ENCODE measurements at regions not wholly inside any gene's neighbourhood (a gene's known extent, or its start where the extent isn't known, plus 50 kb on each side); places are given as distances from the start of the nearest gene placed in this dataset.

- H3K9me3 ChIP-seq: no peaks in the 10 kb centered on the region
- TF ChIP-seq CTCF (IDR thresholded peaks at IDR 0.05): no peak
- TF ChIP-seq EP300 (IDR thresholded peaks at IDR 0.05): no peak
- no peak for TF ChIP-seq POLR2A (IDR thresholded peaks at IDR 0.05)
- DNase-seq (ENCODE audit: low spot score in 2 of 2): no peak
- 47 to 56% methylated on average over 6 of the region's 6 CpGs for WGBS, 2 donors
- H3K36me3 ChIP-seq: no peaks in the 10 kb centered on the region
- peak overlapping the region in 1 of 4 donors; percentile 47 for H3K27ac ChIP-seq
- H3K27me3 ChIP-seq: no peaks in the 10 kb centered on the region
- H3K4me1 ChIP-seq: no peaks in the 10 kb centered on the region
- no peak overlapping the region for H3K4me3 ChIP-seq
Measured at GRCh38 chrX:121132675-121133074, 85.3 kb downstream of the GLUD2 start.

GRCh38 chrX:121135488-121136207, 88.2 kb downstream of the GLUD2 start:
- DNase-seq (ENCODE audit: low spot score in 2 of 2): no peak
- Histone ChIP-seq H3K27me3 (no peaks in the 10 kb centered on the region), H3K9me3 (no peaks in the 10 kb centered on the region), H3K4me1 (no peaks in the 10 kb centered on the region), H3K36me3 (no peaks in the 10 kb centered on the region), H3K27ac (no peak overlapping the region), H3K4me3 (no peak overlapping the region)
- no peak for TF ChIP-seq EP300 (IDR thresholded peaks at IDR 0.05)
- TF ChIP-seq POLR2A (IDR thresholded peaks at IDR 0.05): no peak
- TF ChIP-seq CTCF (IDR thresholded peaks at IDR 0.05): no peak
- WGBS, 2 donors: 60 to 71% methylated on average over 7 to 8 of the region's 8 CpGs

GRCh38 chrX:121146059-121146628, 98.7 kb downstream of the GLUD2 start:
- Histone ChIP-seq H3K36me3 (no peaks in the 10 kb centered on the region), H3K27ac (no peak overlapping the region), H3K4me3 (no peak overlapping the region), H3K27me3 (no peaks in the 10 kb centered on the region), H3K4me1 (no peaks in the 10 kb centered on the region), H3K9me3 (no peaks in the 10 kb centered on the region)
- no peak for TF ChIP-seq POLR2A (IDR thresholded peaks at IDR 0.05)
- no peak for DNase-seq (ENCODE audit: low spot score in 2 of 2)

- DNase-seq (ENCODE audit: low spot score in 2 of 2): no peak
- Histone ChIP-seq H3K4me1 (no peaks in the 10 kb centered on the region), H3K4me3 (no peak overlapping the region), H3K36me3 (no peaks in the 10 kb centered on the region), H3K27ac (no peak overlapping the region), H3K27me3 (no peaks in the 10 kb centered on the region), H3K9me3 (no peaks in the 10 kb centered on the region)
- TF ChIP-seq CTCF (IDR thresholded peaks at IDR 0.05) (no peak), POLR2A (IDR thresholded peaks at IDR 0.05) (no peak), EP300 (IDR thresholded peaks at IDR 0.05) (no peak)
- 46 to 47% methylated on average over 1 of the region's 1 CpG for WGBS, 2 donors
Measured at GRCh38 chrX:121150217-121150616, 102.8 kb downstream of the GLUD2 start.

- no peak overlapping the region for H3K4me3 ChIP-seq
- no peaks in the 10 kb centered on the region for H3K36me3 ChIP-seq
- TF ChIP-seq EP300 (IDR thresholded peaks at IDR 0.05): no peak
- TF ChIP-seq POLR2A (IDR thresholded peaks at IDR 0.05): no peak
- no peak for TF ChIP-seq CTCF (IDR thresholded peaks at IDR 0.05)
- no peak overlapping the region for H3K27ac ChIP-seq
- no peaks in the 10 kb centered on the region for H3K4me1 ChIP-seq
- DNase-seq (ENCODE audit: low spot score in 2 of 2): no peak
- no peaks in the 10 kb centered on the region for H3K9me3 ChIP-seq
- H3K27me3 ChIP-seq: no peaks in the 10 kb centered on the region
- 63 to 65% methylated on average over 4 of the region's 4 CpGs for WGBS, 2 donors
Measured at GRCh38 chrX:121151293-121151692, 103.9 kb downstream of the GLUD2 start.
